Aorta (tissue), 5 donors: ENCODE measurements at regions not wholly inside any gene's neighbourhood (a gene's known extent, or its start where the extent isn't known, plus 50 kb on each side); places are given as distances from the start of the nearest gene placed in this dataset.

Experiments used
- ATAC-seq: fragments of 200-7000 bp; cut with Tn5 transposase; one replicate; pipeline ENCODE4 v1.9.1; 2022; ENCODE audit warnings: moderate library complexity; ENCODE audit not compliant: low FRiP score
- DNase-seq, 2 donors: peaks; one replicate each; pipeline ENCODE4 v3.0.0-alpha.2; 2020
- H3K27ac ChIP-seq, 2 donors: one replicate each; pipeline ENCODE4 v1.5.1; 2013; ENCODE audit warnings: low read length in 2 of 2, mild to moderate bottlenecking in 2 of 2, moderate library complexity in 2 of 2, control low read depth in 1 of 2, inconsistent platforms in 1 of 2, low read depth in 1 of 2
- H3K27me3 ChIP-seq, 2 donors: one replicate each; pipeline ENCODE4 v1.6.1; 2013; ENCODE audit warnings: control low read depth in 1 of 2, low read length in 1 of 2, mild to moderate bottlenecking in 1 of 2, moderate library complexity in 1 of 2; ENCODE audit not compliant: insufficient read depth in 2 of 2, control insufficient read depth in 1 of 2
- H3K36me3 ChIP-seq, 2 donors: one replicate each; pipeline ENCODE4 v1.6.1; 2013; ENCODE audit warnings: control low read depth in 1 of 2, low read length in 1 of 2, mild to moderate bottlenecking in 1 of 2; ENCODE audit not compliant: insufficient read depth in 2 of 2, control insufficient read depth in 1 of 2
- H3K4me1 ChIP-seq, 2 donors: one replicate each; pipeline ENCODE4 v1.6.1; 2013; ENCODE audit warnings: low read length in 2 of 2, control low read depth in 1 of 2, mild to moderate bottlenecking in 1 of 2, moderate library complexity in 1 of 2; ENCODE audit not compliant: insufficient read depth in 2 of 2, control insufficient read depth in 1 of 2
- H3K4me3 ChIP-seq, 2 donors: one replicate each; pipeline ENCODE4 v1.5.1; 2013; ENCODE audit warnings: low read length in 2 of 2, control low read depth in 1 of 2, mild to moderate bottlenecking in 1 of 2
- H3K9me3 ChIP-seq: one replicate; pipeline ENCODE4 v1.6.1; 2013; ENCODE audit warnings: mild to moderate bottlenecking, low read length; ENCODE audit not compliant: control insufficient read depth
- WGBS, 2 donors: extraction: QIAGEN DNeasy Blood & Tissue Kit; methylation state at CpG; one replicate each; pipeline ENCODE4 v1.1.7; 2013; 5-methylcytosine and 5-hydroxymethylcytosine counted together
- intact Hi-C, 2 donors: fragments of 100-400 bp; cut with DNase I; formaldehyde crosslinking; loops; one replicate each; pipeline versions ENCODE4 v1.14.2 to v1.15.0; 2022
- donor health status: healthy with polysubstance abuse.
- donor health status: Bipolar disorder and iron deficiency.
- donor health status: DM: no; HTN: no; CAD: no.
- donor health status: DM: no; HTN: no; CAD: no.
- donor health status: DM: yes; HTN: yes; CAD: no.

- no peak overlapping the region for H3K4me3 ChIP-seq
- whole genome bisulfite sequencing, 2 donors = 83 to 85% methylated on average over 9 of the region's 9 CpGs
- H3K36me3 ChIP-seq = no peaks in the 10 kb centered on the region
- H3K27me3 ChIP-seq = no peaks in the 10 kb centered on the region
- intact Hi-C loops = no loop called here
- no peaks in the 10 kb centered on the region for H3K9me3 ChIP-seq
- no peak for ATAC-seq
- DNase-seq = no peak
- H3K4me1 ChIP-seq = no peaks in the 10 kb centered on the region
- H3K27ac ChIP-seq = no peak overlapping the region
These were observed 63.9 kb upstream of the NANOS1 start for GRCh38 chr10:118965645-118966044.

GRCh38 chr10:118966076-118966849 lies 63.3 kb upstream of the NANOS1 start:
- DNase-seq (no peak), ATAC-seq (no peak)
- no peak overlapping the region for H3K4me3 ChIP-seq
- intact Hi-C loops = no loop called here
- H3K27me3 ChIP-seq = no peaks in the 10 kb centered on the region
- H3K27ac ChIP-seq = no peak overlapping the region
- WGBS, 2 donors = 69 to 72% methylated on average over 14 of the region's 14 CpGs
- H3K4me1 ChIP-seq = no peaks in the 10 kb centered on the region
- no peaks in the 10 kb centered on the region for H3K36me3 ChIP-seq
- no peaks in the 10 kb centered on the region for H3K9me3 ChIP-seq

DNA sequence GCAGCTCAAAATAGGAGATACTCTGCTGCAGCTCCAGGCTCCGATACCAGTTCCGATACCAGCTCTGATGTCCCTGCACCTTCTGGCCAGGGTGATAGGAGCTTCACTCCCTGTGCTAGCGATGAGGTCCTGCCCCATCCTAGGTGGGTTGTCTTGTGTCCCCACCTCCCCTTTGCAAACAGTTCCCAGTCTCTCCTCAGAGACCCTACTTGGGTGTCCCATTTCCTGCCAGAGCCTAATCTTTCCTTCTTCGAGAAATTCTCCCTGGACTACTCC lies 62.7 kb upstream of the NANOS1 start:
- WGBS, 2 donors = 56 to 70% methylated on average over 4 of the region's 4 CpGs
- H3K27ac ChIP-seq = no peak overlapping the region
- no peaks in the 10 kb centered on the region for H3K27me3 ChIP-seq
- intact Hi-C loops = no loop called here
- no peak overlapping the region for H3K4me3 ChIP-seq
- DNase-seq (no peak), ATAC-seq (no peak)
- no peaks in the 10 kb centered on the region for H3K36me3 ChIP-seq
- no peaks in the 10 kb centered on the region for H3K9me3 ChIP-seq
- no peaks in the 10 kb centered on the region for H3K4me1 ChIP-seq

DNA sequence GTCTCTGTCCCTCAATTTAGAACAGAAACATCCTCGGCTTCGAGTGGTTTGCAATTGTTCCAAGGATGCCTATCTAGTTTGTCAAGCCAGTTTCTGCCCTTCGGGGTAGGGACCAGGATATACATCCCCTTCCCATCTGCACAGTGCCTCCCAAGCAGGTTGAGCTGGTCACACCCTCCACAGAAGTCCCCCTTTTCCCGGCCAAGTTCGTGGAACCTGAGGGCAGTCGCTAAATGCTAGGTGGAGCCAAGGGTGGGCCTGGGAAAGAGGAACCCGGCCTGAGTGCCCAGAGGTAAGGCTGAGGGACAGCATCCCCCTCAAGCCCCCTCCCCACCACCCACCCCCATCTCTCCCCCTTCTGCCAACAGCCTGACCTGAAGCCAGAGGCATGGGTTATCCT lies 62.4 kb upstream of the NANOS1 start:
- Histone ChIP-seq H3K4me3 (no peak overlapping the region), H3K36me3 (no peaks in the 10 kb centered on the region), H3K4me1 (no peaks in the 10 kb centered on the region), H3K27ac (no peak overlapping the region), H3K27me3 (no peaks in the 10 kb centered on the region), H3K9me3 (no peaks in the 10 kb centered on the region)
- DNase-seq (no peak), ATAC-seq (no peak)
- intact Hi-C loops = no loop called here
- 77 to 85% methylated on average over 6 to 7 of the region's 7 CpGs for WGBS, 2 donors

DNA sequence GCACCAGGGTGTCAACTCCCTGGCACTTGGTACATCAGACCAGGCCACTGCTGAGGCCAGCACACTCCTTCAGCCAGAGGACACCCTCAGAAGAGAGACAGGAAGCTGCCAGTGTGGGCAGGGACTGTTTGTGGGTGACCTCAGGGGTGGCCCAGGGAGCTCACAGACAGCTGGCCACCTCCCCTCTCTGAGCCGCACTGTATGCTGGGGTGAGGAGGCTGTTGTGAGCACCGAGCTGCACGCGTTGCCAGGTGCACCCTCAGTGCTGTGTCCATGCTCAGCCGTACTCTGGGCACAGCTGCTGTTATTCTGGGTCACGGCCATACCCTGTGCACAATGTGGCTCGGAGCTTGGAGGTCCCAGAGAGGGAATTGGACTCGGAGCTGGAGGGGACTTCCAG lies 61.5 kb upstream of the NANOS1 start:
- no peak overlapping the region for H3K4me3 ChIP-seq
- intact Hi-C loops = no loop called here
- H3K4me1 ChIP-seq = no peaks in the 10 kb centered on the region
- H3K9me3 ChIP-seq = no peaks in the 10 kb centered on the region
- H3K27me3 ChIP-seq = no peaks in the 10 kb centered on the region
- ATAC-seq (no peak), DNase-seq (no peak)
- H3K36me3 ChIP-seq = no peaks in the 10 kb centered on the region
- H3K27ac ChIP-seq = no peak overlapping the region
- WGBS, 2 donors = 24 to 71% methylated on average over 7 to 8 of the region's 8 CpGs

DNA sequence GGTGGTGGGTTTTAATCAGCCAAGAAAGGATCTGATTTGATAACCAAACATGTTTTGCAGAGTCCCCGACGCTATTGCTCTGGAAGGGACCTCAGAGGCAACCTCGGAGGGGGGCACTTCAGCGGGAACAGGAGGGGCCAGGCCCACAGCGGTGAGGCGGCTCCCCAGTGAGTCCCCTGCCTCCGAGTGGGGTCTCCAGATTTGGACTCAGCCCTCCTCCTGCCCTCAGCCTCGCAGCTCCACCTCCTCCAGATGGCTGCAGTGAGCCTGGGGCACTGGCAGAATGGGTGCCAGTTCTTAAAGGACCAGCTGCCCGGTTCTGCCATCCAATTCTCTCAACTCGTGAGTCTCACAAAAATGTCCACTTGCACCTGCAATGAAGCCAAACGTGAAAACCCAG lies 61.0 kb upstream of the NANOS1 start:
- ATAC-seq = no peak
- H3K36me3 ChIP-seq = no peaks in the 10 kb centered on the region
- H3K27ac ChIP-seq = no peak overlapping the region
- no peaks in the 10 kb centered on the region for H3K9me3 ChIP-seq
- intact Hi-C loops = no loop called here
- 53 to 80% methylated on average over 11 of the region's 11 CpGs for WGBS, 2 donors
- H3K4me1 ChIP-seq = no peaks in the 10 kb centered on the region
- H3K4me3 ChIP-seq = no peak overlapping the region
- H3K27me3 ChIP-seq = no peaks in the 10 kb centered on the region
- DNase-seq = no peak

DNA sequence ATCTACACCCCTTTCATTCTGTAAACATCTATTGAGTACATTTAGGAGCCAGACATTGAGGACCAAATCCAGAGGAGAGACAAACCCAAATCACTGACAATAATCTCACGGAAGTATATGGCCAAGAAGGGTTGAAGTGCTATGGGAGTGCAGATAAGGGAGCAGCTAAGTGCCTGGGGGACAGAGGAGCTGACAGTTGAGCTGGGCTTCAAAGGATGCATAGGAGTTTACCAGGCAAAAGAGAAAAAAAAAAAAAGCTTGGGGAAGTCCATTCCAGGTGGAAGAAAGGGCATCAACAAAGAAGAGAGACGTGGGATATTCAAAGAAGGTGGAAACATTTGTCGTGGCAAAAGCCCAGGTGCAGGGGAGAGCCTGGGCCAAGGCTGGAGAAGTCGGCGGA lies 60.5 kb upstream of the NANOS1 start:
- ATAC-seq = no peak
- H3K27me3 ChIP-seq = no peaks in the 10 kb centered on the region
- intact Hi-C loops = no loop called here
- H3K4me1 ChIP-seq = no peaks in the 10 kb centered on the region
- WGBS, 2 donors = 76 to 97% methylated on average over 5 of the region's 5 CpGs
- no peak for DNase-seq
- H3K36me3 ChIP-seq = no peaks in the 10 kb centered on the region
- no peak overlapping the region for H3K4me3 ChIP-seq
- H3K27ac ChIP-seq = no peak overlapping the region
- H3K9me3 ChIP-seq = peaks cover 4% of the 10 kb centered on the region

- no peaks in the 10 kb centered on the region for H3K36me3 ChIP-seq
- DNase-seq (no peak), ATAC-seq (no peak)
- H3K27ac ChIP-seq = no peak overlapping the region
- H3K9me3 ChIP-seq = peaks cover 4% of the 10 kb centered on the region
- H3K4me1 ChIP-seq = no peaks in the 10 kb centered on the region
- no peak overlapping the region for H3K4me3 ChIP-seq
- intact Hi-C loops = no loop called here
- 60 to 62% methylated on average over 5 of the region's 5 CpGs for WGBS, 2 donors
- no peaks in the 10 kb centered on the region for H3K27me3 ChIP-seq
These were observed 58.7 kb upstream of the NANOS1 start for GRCh38 chr10:118970770-118971169.

DNA sequence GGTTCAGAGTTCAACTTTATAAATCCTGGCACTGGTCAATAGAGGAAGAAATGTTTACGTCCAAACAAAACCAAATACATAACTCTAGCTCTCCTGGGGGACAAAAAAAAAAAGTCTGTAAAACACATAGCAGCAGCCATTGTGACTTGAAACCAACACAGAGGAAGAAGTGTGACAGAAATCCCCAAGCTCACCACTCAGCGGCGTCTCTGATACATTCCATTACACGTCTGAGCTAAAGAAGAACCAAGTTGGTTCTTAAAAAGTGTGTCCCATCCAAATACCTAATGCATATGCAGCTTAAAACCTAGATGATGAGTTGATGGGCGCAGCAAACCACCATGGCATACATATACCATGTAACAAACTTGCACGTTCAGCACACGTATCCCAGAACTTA lies 58.3 kb upstream of the NANOS1 start:
- no peaks in the 10 kb centered on the region for H3K36me3 ChIP-seq
- DNase-seq = no peak
- no peak overlapping the region for H3K27ac ChIP-seq
- H3K4me3 ChIP-seq = no peak overlapping the region
- peaks cover 4% of the 10 kb centered on the region for H3K9me3 ChIP-seq
- no peaks in the 10 kb centered on the region for H3K27me3 ChIP-seq
- ATAC-seq = no peak
- no peaks in the 10 kb centered on the region for H3K4me1 ChIP-seq
- intact Hi-C loops = no loop called here
- WGBS, 2 donors = 84 to 86% methylated on average over 7 of the region's 7 CpGs
